ENCODE measurements at regions not wholly inside any gene's neighbourhood (a gene's known extent, or its start where the extent isn't known, plus 50 kb on each side); places are given as distances from the start of the nearest gene placed in this dataset.
"Not testable (repeated sequence)": the region's sequence is repeated elsewhere in the genome, so short reads cannot be mapped to it uniquely, and the experiment has no call there.

DNA sequence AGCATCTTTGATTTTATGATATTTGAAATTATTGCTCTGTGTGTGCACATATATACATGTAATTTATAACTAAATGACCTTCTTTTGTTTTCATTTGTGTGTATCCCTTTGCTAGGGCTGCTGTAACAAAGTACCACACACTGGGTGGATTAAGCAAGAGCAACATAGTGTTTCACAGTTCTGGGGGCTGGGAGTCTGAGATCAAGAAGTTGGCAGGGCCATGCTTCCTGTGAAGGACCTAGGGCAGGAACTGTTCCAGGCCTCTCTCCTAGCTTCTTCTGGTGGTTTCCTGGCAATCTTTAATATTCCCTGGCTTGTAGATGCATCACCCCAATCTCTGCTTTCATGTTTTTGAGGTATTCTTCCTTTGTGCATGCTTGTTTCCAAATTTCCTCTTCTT is 1043.9 kb downstream of the TSN start:
- intact Hi-C loops (cut with DNase I), result no loop called here
- no peak for DNase-seq (ENCODE audit: low spot score)
- no peak for ATAC-seq

DNA sequence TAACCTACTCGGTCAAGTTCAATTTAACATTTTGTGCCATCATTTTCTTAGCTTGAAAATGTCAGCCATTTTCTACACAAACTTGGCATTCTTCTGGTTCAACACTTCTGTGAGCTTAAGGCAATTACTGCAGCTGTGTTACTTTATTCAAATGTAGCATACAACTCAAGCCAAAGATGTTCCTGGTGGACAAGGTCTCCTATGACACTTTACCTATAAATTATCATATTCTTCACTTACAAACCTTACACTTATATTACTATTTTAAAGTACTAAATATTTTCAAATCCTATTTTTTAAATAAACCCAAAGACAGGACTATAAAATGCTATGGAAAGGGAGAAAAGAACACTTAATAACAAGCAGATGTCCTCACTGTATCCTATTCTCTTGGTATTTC is 1045.3 kb downstream of the TSN start:
- ATAC-seq, result no peak
- intact Hi-C loops (cut with DNase I), result no loop called here
- DNase-seq (ENCODE audit: low spot score), result no peak

DNA sequence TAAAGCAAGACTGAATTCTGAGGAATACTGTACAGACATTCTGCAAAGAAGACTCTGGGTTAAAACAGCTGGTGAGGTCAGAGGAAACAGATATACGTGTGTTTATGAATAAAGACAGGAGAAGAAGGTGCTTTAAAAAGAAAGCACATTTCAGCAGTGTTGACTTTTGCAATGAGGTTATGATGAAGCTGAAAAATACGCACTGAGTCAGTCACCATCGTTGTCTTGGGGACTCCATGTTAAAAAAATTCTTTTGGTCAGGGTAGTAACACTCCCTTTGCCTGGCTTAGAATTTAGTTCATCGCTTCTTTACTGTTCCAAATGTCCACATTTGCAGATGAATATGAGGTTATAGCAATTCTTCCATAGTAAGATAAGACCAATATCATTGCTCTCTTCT is 1049.0 kb downstream of the TSN start:
- ATAC-seq (no peak), DNase-seq (ENCODE audit: low spot score) (no peak)
- intact Hi-C loops (cut with DNase I), result no loop called here

DNA sequence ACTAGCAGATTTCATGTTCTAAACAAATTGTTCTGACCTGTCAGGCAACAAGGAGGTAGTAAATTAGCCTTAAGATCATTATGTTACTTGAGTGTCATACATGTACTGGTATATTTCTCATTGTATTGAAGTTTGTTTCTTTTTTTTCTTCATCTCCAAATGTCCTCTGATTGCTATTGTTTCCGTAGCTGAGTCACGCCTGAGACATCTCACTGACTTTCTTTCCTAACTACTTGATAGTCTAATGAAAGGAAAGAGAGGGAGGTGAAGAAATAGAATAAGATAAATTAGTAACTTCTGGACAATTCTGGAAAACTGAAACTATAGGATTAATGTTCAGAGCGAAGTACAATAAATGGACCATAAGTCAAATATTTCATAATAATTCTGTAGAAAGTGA is 1049.9 kb downstream of the TSN start:
- intact Hi-C loops (cut with DNase I), result no loop called here
- DNase-seq (ENCODE audit: low spot score) (no peak), ATAC-seq (no peak)

DNA sequence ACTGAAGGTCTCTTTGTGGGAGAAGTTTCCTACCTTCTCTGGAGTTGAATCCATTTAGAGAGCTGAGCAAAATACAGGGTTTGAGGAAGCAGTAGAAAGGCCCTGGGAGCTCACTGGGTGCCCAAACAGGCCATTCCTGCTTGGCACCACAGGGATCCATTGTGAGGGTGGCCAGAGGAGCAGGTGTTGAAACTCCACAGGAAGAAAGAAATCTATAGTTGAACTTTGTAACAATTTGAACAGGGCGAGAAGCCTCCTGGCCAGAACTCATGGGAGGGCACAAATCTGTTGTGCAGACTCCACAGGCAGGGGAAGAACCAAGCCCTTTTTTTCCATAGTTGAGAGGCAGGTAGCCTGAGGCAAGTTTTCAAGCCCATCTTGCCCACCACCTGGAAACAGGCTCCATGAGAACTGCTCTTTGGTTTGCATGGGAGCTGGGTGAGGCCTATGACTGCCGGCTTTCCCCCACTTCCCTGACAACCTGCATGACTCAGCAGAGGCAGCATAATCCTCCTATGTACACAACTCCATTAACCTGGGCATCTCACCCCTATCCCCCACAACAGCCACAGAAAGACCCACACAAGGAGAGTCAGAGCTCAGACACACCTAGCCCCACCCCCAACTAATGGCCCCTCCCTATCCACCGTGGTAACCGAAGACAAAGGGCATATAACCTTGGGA is 1053.0 kb downstream of the TSN start:
- intact Hi-C loops (cut with DNase I), result no loop called here
- ATAC-seq, result no peak
- DNase-seq (ENCODE audit: low spot score), result no peak

DNA sequence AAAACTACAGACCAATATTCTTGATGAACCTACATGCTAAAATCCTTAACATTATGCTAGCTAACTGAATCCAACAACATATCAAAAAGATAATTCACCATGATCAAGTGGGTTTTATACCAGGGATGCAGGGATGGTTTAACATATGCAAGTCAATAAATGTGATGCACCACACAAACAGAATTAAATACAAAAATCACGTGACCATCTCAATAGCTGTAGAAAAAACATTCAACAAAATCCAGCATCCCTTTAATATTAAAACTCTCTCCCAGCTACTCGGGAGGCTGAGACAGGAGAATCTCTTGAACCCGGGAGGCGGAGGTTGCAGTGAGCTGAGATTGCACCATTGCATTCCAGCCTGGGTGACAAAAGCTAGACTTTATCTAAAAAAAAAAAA is 1056.8 kb downstream of the TSN start:
- DNase-seq (ENCODE audit: low spot score); ATAC-seq; intact Hi-C loops (cut with DNase I): not testable (repeated sequence)

DNA sequence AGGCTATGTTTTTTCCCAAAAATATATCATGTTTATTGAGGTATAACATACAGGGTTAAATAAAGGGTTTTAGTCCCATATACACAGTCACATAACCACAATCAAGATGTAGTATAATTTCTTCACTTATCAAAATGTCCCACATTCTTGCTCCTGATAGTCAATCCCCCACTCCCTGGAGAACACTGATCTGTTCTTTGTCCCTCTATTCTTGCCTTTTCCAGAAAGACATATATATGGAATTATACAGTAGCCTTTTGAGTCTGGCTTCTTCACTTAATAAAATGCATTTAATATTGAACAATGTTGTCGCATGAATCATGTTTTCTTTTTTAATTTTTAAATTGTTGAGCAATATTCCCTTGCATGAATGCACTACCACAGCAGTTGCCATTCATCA is 1059.7 kb downstream of the TSN start:
- DNase-seq (ENCODE audit: low spot score), result no peak
- ATAC-seq, result no peak
- intact Hi-C loops (cut with DNase I), result no loop called here

DNA sequence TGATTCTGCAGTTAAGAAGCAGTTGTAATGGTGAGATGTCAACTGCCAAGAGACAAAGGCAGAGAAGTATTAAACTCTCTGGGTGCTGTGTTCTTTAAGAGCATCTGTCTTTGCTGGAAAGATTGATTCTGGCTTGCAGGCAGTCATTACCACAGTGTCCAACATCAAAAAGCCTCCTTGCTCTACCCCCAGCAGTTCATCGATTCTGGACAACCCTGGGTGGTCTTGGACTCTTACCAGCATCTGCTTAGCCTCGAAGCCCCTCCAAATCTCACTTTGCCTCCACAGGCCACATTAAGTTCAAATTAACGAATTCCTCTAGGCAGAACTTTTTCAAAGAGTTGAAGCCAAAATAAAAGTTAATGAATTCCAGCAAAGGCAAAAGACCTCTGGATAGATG is 1061.4 kb downstream of the TSN start:
- no peak for DNase-seq (ENCODE audit: low spot score)
- intact Hi-C loops (cut with DNase I), result no loop called here
- ATAC-seq, result peak; percentile 60

DNA sequence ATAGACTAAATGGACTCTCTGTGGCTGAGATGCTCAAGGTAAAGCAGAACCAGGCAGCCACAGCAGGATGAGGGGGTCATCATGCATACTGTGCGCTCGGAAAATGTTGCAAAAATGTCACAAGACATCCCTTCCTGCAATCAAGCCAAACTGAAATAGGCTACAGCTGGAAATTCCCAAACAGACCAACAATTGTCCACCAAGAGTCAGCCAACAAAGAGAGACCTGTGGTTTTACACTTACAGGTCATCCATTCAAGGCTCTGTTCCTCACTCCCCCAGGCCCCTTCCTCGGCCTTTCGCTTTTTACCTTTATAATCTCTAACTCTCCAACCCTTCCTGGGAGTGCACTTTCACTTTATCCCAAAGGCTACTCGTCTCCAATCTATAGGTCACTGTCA is 1066.9 kb downstream of the TSN start:
- intact Hi-C loops (cut with DNase I), result no loop called here
- no peak for ATAC-seq
- no peak for DNase-seq (ENCODE audit: low spot score)

DNA sequence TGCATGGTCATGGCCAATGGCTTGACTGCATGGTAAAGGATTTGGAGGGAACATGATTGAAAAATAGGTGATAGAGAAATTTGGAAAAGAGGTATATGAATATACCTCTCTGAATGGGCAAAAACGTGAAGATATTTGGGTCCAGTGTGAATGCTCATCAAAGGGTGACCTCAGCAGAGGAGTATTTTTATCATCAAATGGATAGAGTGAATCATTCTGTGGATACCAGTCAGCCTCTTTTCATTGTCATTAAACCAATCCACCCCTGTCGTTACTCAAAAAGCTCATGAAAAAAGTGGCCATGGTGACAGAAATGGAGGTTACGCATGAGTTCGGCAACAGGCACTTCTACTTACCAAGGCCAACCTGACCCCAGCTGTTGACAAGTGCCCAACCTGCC is 1074.7 kb downstream of the TSN start:
- intact Hi-C loops (cut with DNase I), result no loop called here
- ATAC-seq (no peak), DNase-seq (ENCODE audit: low spot score) (no peak)

DNA sequence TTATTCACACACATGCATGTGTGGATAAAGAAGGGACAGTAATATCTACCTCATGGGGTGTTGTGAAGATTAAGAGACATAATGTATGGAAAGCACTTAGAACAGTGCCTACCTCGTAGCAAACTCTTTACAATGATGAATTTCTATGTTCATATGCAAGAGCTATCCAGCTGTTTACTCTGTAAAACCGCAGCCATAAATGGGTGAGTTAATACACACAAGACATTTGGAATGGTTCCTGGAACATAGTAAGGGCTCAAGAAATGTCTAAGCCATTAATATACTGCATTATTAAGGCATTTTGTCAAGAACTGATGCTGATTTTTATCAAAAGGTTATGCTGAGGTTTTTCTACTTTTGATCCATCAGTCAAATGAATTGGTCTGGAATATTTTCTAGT is 1076.2 kb downstream of the TSN start:
- intact Hi-C loops (cut with DNase I), result no loop called here
- ATAC-seq (no peak), DNase-seq (ENCODE audit: low spot score) (no peak)

DNA sequence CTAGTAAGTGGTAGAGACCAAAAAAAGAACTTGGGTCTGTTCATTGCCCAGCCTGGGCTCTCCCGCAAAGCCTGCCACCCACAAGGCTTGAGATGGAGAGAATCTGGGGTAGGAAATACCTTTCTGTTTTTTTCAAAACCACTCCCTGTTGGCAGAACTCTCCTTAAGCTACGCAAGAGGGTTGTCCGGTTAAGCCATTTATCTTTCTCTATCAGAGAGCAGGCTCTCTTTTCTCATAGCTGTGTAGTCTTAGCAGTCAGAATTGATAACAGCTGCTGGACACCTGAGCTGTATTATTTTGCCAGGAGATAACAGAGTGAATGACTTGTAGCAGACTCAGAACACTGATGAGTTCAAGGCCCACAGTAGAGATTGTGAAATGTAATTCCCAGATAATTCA is 1088.1 kb downstream of the TSN start:
- no peak for DNase-seq (ENCODE audit: low spot score)
- intact Hi-C loops (cut with DNase I), result loop anchor here (5.0 kb wide), 1 partner anchor 676 kb away; no protein-coding TSS in a partner anchor
- ATAC-seq, result peak; percentile 74

DNA sequence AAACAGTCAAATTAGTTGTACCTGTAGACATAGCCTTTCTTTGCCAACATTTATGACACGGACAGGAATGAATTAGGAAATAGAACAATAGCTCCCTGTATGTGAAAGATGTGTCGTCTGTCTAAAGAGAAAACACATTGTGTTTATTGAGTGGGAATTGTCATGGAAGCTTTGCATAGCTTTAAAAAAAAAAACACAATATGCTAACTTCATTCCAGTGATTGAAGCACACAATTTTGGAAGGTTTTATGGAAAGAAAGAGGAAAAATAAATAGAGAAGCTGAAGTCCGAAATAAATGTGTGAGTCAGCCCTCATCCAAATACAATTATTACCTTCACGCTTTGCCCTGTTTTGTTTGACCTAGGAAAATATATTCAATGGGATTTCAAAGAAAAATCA is 1095.7 kb downstream of the TSN start:
- intact Hi-C loops (cut with DNase I), result no loop called here
- no peak for ATAC-seq
- DNase-seq (ENCODE audit: low spot score), result no peak

DNA sequence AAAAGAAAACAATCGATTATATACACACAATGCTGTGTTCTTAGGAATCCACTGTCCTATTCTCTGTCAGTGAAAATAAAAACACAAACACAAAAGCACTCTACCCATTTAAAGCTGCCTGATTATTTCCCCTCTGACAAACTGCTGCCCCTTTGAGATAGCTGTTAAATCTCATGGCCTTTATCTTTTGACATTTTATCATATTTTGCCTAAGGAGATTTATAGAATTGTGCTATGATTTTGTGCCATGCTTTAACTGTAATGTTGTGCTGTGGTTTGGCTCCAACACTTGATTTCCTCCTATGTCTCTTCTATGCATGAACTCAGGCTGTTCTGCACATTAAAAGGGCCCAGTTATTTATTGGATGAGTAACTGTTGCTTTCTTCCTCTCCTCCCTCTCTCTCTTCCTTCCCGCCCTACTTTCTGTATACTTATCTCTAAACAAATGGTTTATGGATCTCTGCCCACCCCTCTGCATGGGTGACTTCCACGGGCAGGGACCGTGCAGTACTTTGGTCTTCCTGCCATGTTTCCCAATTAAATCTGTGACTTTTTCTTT is 1096.6 kb downstream of the TSN start:
- intact Hi-C loops (cut with DNase I), result no loop called here
- ATAC-seq (no peak), DNase-seq (ENCODE audit: low spot score) (no peak)

DNA sequence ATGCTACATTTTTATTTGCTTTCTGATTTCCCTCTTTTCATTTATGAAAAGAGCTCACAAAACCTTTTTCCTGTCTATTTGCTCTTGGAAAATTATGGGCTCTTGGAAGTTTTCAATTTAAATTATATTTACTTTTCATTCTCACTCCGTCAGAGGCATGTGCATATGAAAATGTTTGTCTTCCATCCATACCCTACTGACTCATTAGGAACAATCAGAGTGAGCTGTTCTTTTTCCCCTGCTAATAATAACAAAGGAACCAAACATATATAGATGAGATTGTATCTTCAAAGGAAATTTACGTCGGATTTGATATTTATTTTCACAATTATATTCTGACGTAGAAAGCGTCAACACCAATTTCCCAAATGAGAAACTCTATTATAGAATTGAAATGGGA is 1101.2 kb downstream of the TSN start:
- ATAC-seq (no peak), DNase-seq (ENCODE audit: low spot score) (no peak)
- intact Hi-C loops (cut with DNase I), result no loop called here

DNA sequence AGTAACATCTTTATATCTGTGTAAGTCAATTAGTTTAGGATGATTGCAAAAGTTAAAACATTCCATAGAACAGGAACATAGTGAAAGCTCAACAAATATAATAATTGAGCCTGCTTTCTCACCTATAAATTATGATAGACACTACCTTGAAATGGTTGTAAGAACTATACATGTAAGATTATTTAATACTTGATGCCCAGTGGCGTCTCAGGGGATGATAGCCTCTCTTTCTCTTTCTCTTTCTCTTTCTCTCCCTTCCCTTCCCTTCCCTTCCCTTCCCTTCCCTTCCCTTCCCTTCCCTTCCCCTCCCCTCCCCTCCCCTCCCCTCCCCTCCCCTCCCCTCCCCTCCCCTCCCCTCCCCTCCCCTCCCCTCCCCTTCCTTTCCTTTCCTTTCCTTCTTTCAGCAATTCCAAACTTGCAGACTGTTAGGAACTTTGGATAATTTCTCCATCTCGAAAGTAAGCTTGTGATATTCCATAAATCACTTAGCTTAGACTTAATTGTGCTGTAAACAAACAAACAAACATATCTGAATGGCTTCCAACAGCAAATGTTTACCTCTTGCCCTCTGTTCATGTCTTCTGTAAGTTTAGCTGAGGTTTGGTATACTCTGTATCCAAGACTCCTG is 1102.7 kb downstream of the TSN start:
- DNase-seq (ENCODE audit: low spot score) (no peak), ATAC-seq (no peak)
- intact Hi-C loops (cut with DNase I), result no loop called here

DNA sequence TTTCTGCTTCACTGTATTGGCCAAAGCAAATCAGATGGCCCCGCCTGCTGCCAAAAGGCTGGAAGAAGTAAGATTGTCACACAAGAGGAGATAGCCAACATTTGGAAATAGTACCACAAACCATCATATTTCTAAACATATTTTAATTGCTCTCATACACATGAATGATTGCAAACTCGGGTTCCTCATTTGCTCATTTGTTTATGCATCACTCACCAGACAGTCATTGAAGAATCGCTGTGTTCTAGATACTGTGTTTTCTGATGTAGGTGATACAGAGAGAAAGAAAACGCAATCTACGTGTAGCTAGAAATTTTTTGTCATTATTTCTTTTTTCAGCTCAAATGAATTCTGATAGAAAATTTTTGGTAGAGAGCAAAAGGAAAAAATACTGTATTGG is 1103.4 kb downstream of the TSN start:
- ATAC-seq (no peak), DNase-seq (ENCODE audit: low spot score) (no peak)
- intact Hi-C loops (cut with DNase I), result no loop called here

DNA sequence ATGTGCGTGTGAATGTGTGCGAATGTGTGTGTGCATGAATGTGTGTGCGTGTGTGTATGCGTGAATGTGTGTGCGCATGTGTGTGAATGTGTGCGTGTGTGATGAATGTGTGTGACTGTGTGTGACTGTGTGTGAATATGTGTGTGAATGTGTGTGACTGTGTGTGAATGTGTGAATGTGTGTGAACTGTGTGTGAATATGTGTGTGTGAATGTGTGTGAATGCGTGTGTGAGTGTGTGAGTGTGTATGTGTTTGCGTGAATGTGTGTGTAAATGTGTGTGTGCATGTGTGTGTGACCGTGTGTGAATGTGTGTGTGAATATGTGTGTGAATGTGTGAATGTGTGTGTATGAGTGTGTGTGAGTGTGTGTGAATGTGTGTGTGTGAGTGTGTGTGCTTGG is 1103.8 kb downstream of the TSN start:
- ATAC-seq, result no peak
- no peak for DNase-seq (ENCODE audit: low spot score)
- intact Hi-C loops (cut with DNase I), result no loop called here

DNA sequence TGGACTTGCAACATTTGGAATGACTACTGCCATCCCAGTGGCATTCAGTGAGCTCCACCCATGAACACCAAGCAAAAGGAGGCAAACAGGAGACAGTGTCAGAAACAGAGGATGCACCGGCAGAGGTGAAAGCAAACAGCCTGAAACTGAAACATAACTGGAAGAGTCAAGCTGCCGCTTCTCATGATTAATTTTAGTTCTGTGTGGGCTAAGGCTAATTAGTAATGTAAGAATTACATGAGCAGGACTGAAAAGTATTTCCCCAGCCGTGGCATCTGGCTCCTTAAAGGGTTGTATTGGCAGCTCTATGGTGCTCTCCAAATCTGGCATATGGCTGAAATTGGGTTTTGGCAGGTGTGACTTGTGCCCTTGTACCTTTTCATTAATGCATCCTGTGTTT is 1108.1 kb downstream of the TSN start:
- no peak for DNase-seq (ENCODE audit: low spot score)
- intact Hi-C loops (cut with DNase I), result no loop called here
- no peak for ATAC-seq

DNA sequence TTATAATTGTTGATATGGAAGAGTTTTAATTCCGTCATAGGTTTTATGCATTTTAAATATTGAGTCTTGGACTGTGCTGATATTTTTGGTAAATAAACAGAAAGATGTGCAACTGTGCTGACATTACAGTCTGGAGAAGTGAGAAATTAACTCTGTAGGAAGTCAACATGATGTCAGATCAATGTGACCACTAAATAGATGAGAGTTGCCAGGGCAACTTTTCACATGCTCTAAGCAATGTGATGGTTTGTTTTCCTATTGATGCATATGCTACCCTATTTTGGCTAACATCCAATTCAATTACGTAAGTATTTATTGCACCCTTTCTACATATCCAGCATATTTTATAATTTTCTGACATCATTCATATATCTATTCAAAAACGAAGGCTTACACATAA is 1109.3 kb downstream of the TSN start:
- DNase-seq (ENCODE audit: low spot score), result no peak
- ATAC-seq, result no peak
- intact Hi-C loops (cut with DNase I), result no loop called here

DNA sequence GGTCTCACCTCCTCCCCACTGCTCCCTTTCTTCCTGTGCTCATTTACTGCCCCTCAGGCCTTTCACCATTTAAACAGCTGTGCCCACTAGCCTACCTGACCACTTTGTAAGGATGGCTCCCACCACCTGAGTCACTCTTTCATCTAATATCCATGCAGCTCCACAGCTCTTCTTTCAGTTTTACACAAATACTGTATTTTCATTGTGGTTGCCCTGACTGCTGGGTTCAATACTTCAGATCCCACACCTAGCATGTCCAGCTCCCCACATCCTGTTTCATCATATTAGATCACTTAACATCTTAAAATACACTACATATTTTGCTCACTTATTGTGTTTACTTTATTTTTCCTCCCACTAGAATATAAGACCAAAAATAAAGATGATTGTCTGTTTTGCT is 1110.6 kb downstream of the TSN start:
- ATAC-seq (no peak), DNase-seq (ENCODE audit: low spot score) (no peak)
- intact Hi-C loops (cut with DNase I), result no loop called here
